ENCODE measurements at regions not wholly inside any gene's neighbourhood (a gene's known extent, or its start where the extent isn't known, plus 50 kb on each side); places are given as distances from the start of the nearest gene placed in this dataset.

GRCh38 chr12:11965258-11965910 is 105.4 kb upstream of the BCL2L14 start:
- TF ChIP-seq CTCF (IDR thresholded peaks at IDR 0.05) (no peak), EP300 (IDR thresholded peaks at IDR 0.05) (no peak), POLR2AphosphoS5 (IDR thresholded peaks at IDR 0.05) (no peak), POLR2A (IDR thresholded peaks at IDR 0.05) (no peak)

All from stomach (tissue), 4 donors.